HG03095 (cell line): ENCODE measurements at regions not wholly inside any gene's neighbourhood (a gene's known extent, or its start where the extent isn't known, plus 50 kb on each side); places are given as distances from the start of the nearest gene placed in this dataset.
"Not testable (repeated sequence)": the region's sequence is repeated elsewhere in the genome, so short reads cannot be mapped to it uniquely, and the experiment has no call there.

Source experiments
- ATAC-seq: cut with Tn5 transposase; IDR thresholded peaks from one replicate; pipeline ENCODE4 v1.9.1; 2021; ENCODE audit warnings: moderate library complexity; ENCODE audit not compliant: unreplicated experiment

- ATAC-seq: no peak
Observed at GRCh38 chr9:29241320-29241719, 1668.0 kb upstream of the C9orf72 start.

GRCh38 chr9:29245351-29245750 is 1672.1 kb upstream of the C9orf72 start:
- ATAC-seq: no peak

- not testable (repeated sequence) for ATAC-seq
Observed at GRCh38 chr9:29270400-29270799, 1697.1 kb upstream of the C9orf72 start.

GRCh38 chr9:29282121-29282520 is 1708.8 kb upstream of the C9orf72 start:
- no peak for ATAC-seq

GRCh38 chr9:29285818-29286217 is 1712.5 kb upstream of the C9orf72 start:
- ATAC-seq: no peak

GRCh38 chr9:29289365-29289764 is 1716.1 kb upstream of the C9orf72 start:
- no peak for ATAC-seq

- ATAC-seq: no peak
Observed at GRCh38 chr9:29290516-29290915, 1717.2 kb upstream of the C9orf72 start.

GRCh38 chr9:29297592-29297991 is 1724.3 kb upstream of the C9orf72 start:
- ATAC-seq: no peak

- no peak for ATAC-seq
Observed at GRCh38 chr9:29311221-29311620, 1737.9 kb upstream of the C9orf72 start.

GRCh38 chr9:29312327-29312726 is 1739.0 kb upstream of the C9orf72 start:
- no peak for ATAC-seq

GRCh38 chr9:29319736-29320513 is 1746.6 kb upstream of the C9orf72 start:
- ATAC-seq: no peak

GRCh38 chr9:29322240-29322639 is 1749.0 kb upstream of the C9orf72 start:
- ATAC-seq: peak; percentile 72

GRCh38 chr9:29325894-29326293 is 1752.6 kb upstream of the C9orf72 start:
- no peak for ATAC-seq

GRCh38 chr9:29332789-29333188 is 1759.5 kb upstream of the C9orf72 start:
- ATAC-seq: no peak

- no peak for ATAC-seq
Observed at GRCh38 chr9:29336281-29336680, 1763.0 kb upstream of the C9orf72 start.

GRCh38 chr9:29339387-29339786 is 1766.1 kb upstream of the C9orf72 start:
- no peak for ATAC-seq

GRCh38 chr9:29348999-29349398 is 1775.7 kb upstream of the C9orf72 start:
- ATAC-seq: no peak

GRCh38 chr9:29389421-29389820 is 1816.1 kb upstream of the C9orf72 start:
- no peak for ATAC-seq

GRCh38 chr9:29390859-29391258 is 1817.6 kb upstream of the C9orf72 start:
- no peak for ATAC-seq

- no peak for ATAC-seq
Observed at GRCh38 chr9:29393064-29393463, 1819.8 kb upstream of the C9orf72 start.

- no peak for ATAC-seq
Observed at GRCh38 chr9:29394855-29395254, 1821.6 kb upstream of the C9orf72 start.

GRCh38 chr9:29397148-29397547 is 1823.9 kb upstream of the C9orf72 start:
- no peak for ATAC-seq

- ATAC-seq: no peak
Observed at GRCh38 chr9:29416204-29416603, 1842.9 kb upstream of the C9orf72 start.
